Fibroblast of lung (primary cell): ENCODE measurements at regions not wholly inside any gene's neighbourhood (a gene's known extent, or its start where the extent isn't known, plus 50 kb on each side); places are given as distances from the start of the nearest gene placed in this dataset.

Experiments
- CTCF ChIP-seq, 2 donors: IDR thresholded peaks in 1 of 2; conservative IDR thresholded peaks in 1 of 2; 1 replicate in 1 of 2; 2 replicates in 1 of 2; pipeline ENCODE4 v1.5.1; 2011 to 2012; ENCODE audit warnings: low read length in 2 of 2, control low read depth in 1 of 2, inconsistent platforms in 1 of 2, low read depth in 1 of 2, mild to moderate bottlenecking in 1 of 2
- EZH2 ChIP-seq: IDR thresholded peaks from 2 replicates; pipeline ENCODE4 v1.5.1; 2012; ENCODE audit warnings: low read length, control low read depth, mild to moderate bottlenecking; ENCODE audit errors: missing control alignments

GRCh38 chr22:27517361-27518155 lies 284.0 kb downstream of the MN1 start:
- TF ChIP-seq CTCF (conservative IDR thresholded peaks at IDR 0.05 in 1 of 2, IDR thresholded peaks at IDR 0.05 in 1 of 2; ENCODE audit: low read depth in 1 of 2, low read length in 2 of 2) (no peak), EZH2 (no peak)
